ENCODE measurements at regions not wholly inside any gene's neighbourhood (a gene's known extent, or its start where the extent isn't known, plus 50 kb on each side); places are given as distances from the start of the nearest gene placed in this dataset.

DNA sequence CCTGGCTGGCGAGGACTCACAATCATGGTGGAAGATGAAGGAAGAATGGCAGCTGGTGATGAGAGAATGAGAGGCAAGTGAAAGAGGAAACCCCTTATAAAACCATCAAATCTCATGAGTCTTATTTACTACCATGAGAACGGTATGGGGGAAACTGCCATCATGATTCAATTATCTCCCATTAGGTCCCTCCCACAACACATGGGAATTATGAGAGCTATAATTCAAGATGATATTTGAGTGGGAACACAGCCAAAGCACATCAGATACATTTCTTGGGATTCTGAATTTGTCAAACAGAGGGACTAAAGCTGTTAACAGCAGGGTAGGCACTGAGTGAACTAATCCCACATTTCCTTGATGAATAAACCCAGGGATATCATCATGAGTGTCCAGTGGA is 116.2 kb upstream of the PLCB4 start:
- ATAC-seq (ENCODE audit: low FRiP score) (no peak), DNase-seq (ENCODE audit: low spot score) (no peak)
- TF ChIP-seq, protein P1, sequence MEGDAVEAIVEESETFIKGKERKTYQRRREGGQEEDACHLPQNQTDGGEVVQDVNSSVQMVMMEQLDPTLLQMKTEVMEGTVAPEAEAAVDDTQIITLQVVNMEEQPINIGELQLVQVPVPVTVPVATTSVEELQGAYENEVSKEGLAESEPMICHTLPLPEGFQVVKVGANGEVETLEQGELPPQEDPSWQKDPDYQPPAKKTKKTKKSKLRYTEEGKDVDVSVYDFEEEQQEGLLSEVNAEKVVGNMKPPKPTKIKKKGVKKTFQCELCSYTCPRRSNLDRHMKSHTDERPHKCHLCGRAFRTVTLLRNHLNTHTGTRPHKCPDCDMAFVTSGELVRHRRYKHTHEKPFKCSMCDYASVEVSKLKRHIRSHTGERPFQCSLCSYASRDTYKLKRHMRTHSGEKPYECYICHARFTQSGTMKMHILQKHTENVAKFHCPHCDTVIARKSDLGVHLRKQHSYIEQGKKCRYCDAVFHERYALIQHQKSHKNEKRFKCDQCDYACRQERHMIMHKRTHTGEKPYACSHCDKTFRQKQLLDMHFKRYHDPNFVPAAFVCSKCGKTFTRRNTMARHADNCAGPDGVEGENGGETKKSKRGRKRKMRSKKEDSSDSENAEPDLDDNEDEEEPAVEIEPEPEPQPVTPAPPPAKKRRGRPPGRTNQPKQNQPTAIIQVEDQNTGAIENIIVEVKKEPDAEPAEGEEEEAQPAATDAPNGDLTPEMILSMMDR (IDR thresholded peaks at IDR 0.05): no peak

DNA sequence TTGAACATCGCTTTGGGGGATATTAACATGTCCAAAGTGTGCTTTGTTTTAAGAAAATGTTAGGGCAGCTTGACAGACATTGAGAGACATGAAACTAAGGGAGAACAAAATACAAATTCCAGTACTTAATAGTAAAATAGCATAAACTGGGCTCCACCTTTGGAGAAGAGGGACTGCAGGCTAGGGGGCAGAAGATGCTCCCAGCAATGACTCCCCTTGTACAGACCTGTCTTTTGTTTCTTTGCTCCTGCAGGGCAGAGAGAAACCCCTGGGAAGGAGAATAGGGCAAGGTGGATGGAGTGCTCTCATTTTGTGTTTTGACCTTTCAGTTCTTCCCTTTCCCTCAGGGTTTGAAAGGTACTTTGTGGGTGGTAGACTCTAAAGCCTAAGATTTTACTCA is 115.6 kb upstream of the PLCB4 start:
- no peak for ATAC-seq (ENCODE audit: low FRiP score)
- TF ChIP-seq, protein P1 (IDR thresholded peaks at IDR 0.05): no peak

DNA sequence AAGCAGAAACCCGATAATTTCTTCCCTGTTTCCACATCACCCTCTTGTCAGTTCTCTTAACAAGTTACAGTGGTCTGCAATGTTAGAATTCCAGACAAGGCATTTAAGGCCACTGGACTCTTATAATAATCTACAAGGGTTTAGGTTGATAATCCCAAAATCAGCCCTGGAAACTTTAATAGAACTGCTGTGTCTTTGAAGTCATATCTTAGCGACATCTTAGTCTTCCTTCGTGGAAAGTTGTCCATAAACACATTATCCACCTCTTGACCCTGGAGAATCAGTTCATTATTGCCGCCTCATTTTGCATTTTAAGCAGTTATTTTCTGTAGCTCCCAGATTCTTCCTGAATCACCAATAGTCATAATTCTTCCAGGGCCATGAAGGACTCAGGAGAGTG is 108.6 kb upstream of the PLCB4 start:
- no peak for DNase-seq (ENCODE audit: low spot score)
- no peak for ATAC-seq (ENCODE audit: low FRiP score)
- TF ChIP-seq, protein P1 (IDR thresholded peaks at IDR 0.05): no peak

More for the DNA sequence above, 115.6 kb upstream of the PLCB4 start:
- no peak for DNase-seq (ENCODE audit: low spot score)

DNA sequence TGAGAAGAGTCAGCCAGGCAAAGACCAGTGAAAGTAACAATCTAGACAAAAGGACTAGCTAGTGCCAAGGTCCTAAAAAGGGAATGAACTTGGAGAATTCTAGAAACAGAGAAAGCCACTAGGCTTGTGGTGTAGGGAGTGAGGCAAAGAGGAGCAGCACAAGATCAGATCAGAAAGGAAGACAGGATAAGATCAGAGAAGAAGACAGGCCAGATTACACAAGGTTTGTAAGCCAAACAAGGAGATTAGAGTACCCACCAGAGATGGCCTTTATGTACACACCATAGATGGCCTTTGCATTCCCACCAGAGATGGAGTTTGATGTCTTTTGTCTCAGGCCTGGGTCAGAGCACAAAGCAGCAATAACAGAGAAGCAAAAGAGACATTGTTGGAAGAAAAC is 105.6 kb upstream of the PLCB4 start:
- DNase-seq (ENCODE audit: low spot score) (no peak), ATAC-seq (ENCODE audit: low FRiP score) (no peak)
- TF ChIP-seq, protein P1 (IDR thresholded peaks at IDR 0.05): no peak

DNA sequence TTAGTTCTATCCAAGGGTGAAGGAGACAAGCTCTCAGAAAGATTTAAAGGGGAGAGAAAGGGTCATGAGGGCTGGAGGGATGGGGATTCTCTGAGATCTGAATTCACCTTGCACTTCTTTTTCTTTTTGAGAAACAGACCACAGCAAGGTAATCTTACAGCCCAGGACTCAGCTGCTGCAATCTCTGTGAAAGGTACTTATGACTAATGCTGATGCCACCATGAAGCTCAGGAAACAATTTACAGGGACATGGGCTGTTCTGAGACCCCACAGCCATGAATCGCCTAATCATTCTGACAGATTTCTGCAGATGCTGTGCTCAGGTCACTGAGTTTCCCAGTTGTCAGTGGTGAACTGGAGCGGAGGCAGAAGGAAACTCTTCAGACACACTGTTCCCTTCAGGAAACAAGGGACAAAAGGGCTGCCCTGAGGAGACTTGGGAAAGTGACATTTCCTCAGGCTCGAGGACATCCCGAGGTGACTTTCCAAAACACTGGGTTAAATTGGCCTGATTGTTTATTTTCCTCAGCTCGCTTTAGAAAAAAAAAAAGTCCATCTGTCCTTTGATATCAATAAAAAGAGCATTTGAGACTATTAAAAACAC is 103.8 kb upstream of the PLCB4 start:
- ATAC-seq (ENCODE audit: low FRiP score): no peak

DNA sequence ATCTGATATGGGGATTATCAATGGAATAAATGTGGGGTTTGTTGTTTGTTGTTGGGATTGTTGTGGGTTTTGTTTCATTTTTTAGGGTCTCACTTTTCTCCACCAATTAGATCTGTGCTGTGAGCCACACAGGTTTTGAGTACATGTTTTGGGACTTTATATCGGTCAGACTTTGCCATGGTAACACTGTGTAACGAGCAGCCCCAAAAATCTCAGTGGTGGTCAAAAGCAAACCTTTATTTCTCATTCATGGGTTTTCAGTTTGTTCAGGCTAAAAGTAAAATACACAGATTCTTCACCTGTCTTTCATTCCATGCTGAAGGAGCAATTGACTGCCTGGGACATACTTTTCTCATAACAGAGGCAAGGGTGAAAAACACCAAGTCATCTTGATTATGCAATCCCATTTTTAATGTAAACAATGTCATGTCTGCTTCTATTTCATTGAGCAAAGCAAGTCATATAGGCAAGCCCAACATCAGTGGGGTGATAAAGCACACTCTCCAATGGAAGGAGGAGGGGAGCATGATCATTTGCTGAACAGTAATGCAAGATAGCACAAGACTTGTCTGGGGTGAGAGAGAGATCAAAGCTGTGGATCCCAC is 101.1 kb upstream of the PLCB4 start:
- TF ChIP-seq, protein P1 (IDR thresholded peaks at IDR 0.05): no peak
- no peak for ATAC-seq (ENCODE audit: low FRiP score)
- no peak for DNase-seq (ENCODE audit: low spot score)

More for the DNA sequence above, 103.8 kb upstream of the PLCB4 start:
- TF ChIP-seq, protein P1 (IDR thresholded peaks at IDR 0.05): no peak
- no peak for DNase-seq (ENCODE audit: low spot score)

DNA sequence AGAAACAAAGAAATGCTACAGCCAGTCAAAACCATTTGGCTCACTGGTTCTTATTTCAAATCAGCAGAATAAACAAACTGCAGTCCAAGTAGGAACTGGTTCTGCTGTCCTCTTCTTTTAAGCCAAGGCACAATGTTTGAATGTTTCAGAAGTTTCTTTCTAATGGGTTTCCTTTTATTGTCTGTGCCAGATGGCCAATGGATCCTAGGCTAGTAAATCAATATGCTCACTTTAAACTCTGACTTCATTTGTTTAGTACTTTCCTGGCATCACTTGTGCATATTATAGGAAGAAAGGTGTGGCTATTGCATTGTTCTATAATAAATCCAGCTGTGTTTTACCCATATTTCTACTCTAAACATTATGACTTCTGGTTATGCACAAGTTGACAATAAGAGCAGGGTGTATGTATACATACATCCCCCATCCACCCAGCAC is 99.7 kb upstream of the PLCB4 start:
- TF ChIP-seq, protein P1 (IDR thresholded peaks at IDR 0.05): no peak
- no peak for ATAC-seq (ENCODE audit: low FRiP score)
- DNase-seq (ENCODE audit: low spot score): no peak

Data from omental fat pad (tissue), 3 donors.